Neuron (in vitro differentiated cells): ENCODE measurements at regions not wholly inside any gene's neighbourhood (a gene's known extent, or its start where the extent isn't known, plus 50 kb on each side); places are given as distances from the start of the nearest gene placed in this dataset.

Source experiments
- H2AFZ ChIP-seq: one replicate; pipeline ENCODE4 v1.6.1; 2013; ENCODE audit warnings: low read depth, mild to moderate bottlenecking, inconsistent platforms, low read length, moderate library complexity
- H3K27me3 ChIP-seq: one replicate; pipeline ENCODE4 v1.6.1; 2013; ENCODE audit warnings: low read length; ENCODE audit not compliant: insufficient read depth
- H3K36me3 ChIP-seq: one replicate; pipeline ENCODE4 v1.6.1; 2013; ENCODE audit warnings: low read length; ENCODE audit not compliant: insufficient read depth
- H3K4me1 ChIP-seq: one replicate; pipeline ENCODE4 v1.6.1; 2013; ENCODE audit warnings: low read length; ENCODE audit not compliant: insufficient read depth
- H3K4me3 ChIP-seq: 2 replicates; pipeline ENCODE4 v1.5.1; 2013; ENCODE audit warnings: mild to moderate bottlenecking, low read length, moderate library complexity
- H3K9me3 ChIP-seq: one replicate; pipeline ENCODE4 v1.6.1; 2013; ENCODE audit warnings: low read length

GRCh38 chr4:24002330-24002966, 112.6 kb upstream of the PPARGC1A start:
- Histone ChIP-seq H3K27me3 (no peaks in the 10 kb centered on the region), H3K36me3 (no peaks in the 10 kb centered on the region), H3K4me1 (peaks cover 2% of the 10 kb centered on the region), H3K9me3 (no peaks in the 10 kb centered on the region), H2AFZ (no peak overlapping the region), H3K4me3 (no peak overlapping the region)

GRCh38 chr4:24001486-24002329, 111.9 kb upstream of the PPARGC1A start:
- Histone ChIP-seq H3K4me3 (no peak overlapping the region), H3K9me3 (no peaks in the 10 kb centered on the region), H2AFZ (peak overlapping the region; percentile 14), H3K27me3 (no peaks in the 10 kb centered on the region), H3K4me1 (peaks cover 2% of the 10 kb centered on the region), H3K36me3 (no peaks in the 10 kb centered on the region)

GRCh38 chr4:24000470-24000831, 110.6 kb upstream of the PPARGC1A start:
- peaks cover 2% of the 10 kb centered on the region for H3K4me1 ChIP-seq
- no peaks in the 10 kb centered on the region for H3K9me3 ChIP-seq
- no peaks in the 10 kb centered on the region for H3K27me3 ChIP-seq
- H2AFZ ChIP-seq, result no peak overlapping the region
- H3K36me3 ChIP-seq, result no peaks in the 10 kb centered on the region
- no peak overlapping the region for H3K4me3 ChIP-seq

DNA sequence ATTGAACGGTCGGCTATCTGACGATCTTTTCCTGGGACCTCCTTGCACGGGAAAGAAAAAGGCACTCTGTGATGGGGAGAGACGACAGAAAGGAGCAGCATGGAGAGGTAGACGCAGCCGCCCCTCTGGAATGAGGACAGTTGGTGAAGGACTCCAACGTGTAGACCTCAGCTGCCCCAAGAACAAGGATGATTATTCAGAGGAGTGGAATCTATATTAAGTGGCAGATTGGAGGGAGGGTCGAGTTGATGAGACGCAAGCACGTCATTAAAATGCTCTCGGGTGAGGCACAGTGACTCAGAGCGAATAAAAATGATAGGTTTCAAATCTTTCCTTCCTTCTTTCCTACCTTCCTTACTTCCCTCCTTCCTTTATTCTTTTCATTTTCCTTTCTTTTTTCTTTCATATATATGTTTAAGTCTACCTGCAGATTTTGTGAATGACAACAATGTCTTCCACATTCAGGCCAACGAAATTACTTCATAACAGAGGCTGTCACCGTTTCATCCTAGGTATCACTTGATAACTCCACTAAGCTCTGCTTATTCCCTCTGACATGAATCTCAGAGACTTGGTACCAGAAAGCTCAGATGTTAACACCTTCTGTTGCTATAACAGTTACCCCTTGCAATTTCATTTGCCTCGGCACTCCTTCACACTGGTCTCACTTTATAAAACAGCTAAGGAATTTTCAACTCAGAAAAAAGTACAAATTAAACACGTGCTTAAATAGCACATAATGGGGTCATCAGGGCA, 110.0 kb upstream of the PPARGC1A start:
- Histone ChIP-seq H3K36me3 (no peaks in the 10 kb centered on the region), H3K4me1 (peaks cover 2% of the 10 kb centered on the region), H3K27me3 (no peaks in the 10 kb centered on the region), H3K4me3 (no peak overlapping the region), H2AFZ (no peak overlapping the region), H3K9me3 (no peaks in the 10 kb centered on the region)

DNA sequence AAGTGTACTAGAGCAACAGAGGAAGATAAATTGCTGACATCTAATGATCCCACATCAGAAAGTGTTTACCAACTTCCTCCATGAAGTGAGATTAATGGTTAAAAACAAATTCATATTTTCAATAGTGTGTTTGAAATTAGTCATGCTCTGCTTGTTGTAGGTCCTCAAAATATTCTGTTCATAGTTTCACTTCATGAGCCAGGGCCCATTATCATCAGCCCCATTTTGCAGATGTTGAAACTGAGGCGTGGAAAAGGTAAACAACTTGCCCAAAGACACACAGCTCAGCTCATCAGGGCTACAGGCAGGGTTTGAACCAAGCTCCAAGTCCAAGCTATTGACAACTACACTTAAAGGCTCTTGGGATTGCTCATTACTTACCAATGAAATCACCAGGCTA, 103.5 kb upstream of the PPARGC1A start:
- H3K4me3 ChIP-seq, result no peak overlapping the region
- H3K9me3 ChIP-seq, result no peaks in the 10 kb centered on the region
- no peaks in the 10 kb centered on the region for H3K36me3 ChIP-seq
- H2AFZ ChIP-seq, result no peak overlapping the region
- H3K4me1 ChIP-seq, result no peaks in the 10 kb centered on the region
- H3K27me3 ChIP-seq, result no peaks in the 10 kb centered on the region

DNA sequence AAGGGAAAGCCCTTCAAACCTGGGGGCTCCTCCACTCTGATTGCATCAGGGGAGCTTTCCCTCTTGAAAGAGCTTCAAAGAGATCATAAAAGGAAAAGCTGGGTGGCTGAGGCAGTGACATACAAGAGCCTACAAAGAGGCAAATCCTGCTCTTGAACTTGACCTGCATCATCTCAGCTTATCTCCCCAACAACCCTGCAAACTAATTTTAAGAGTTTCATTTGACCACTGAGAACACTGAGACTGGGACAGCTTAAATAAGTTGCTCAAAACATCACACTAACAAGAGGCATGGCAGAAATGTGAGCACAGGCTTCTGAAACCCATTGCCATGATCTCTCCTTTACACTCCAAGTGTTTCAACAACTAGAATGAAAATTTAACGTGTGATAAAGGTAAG, 101.6 kb upstream of the PPARGC1A start:
- Histone ChIP-seq H3K36me3 (no peaks in the 10 kb centered on the region), H2AFZ (no peak overlapping the region), H3K4me1 (no peaks in the 10 kb centered on the region), H3K9me3 (no peaks in the 10 kb centered on the region), H3K27me3 (no peaks in the 10 kb centered on the region), H3K4me3 (no peak overlapping the region)

DNA sequence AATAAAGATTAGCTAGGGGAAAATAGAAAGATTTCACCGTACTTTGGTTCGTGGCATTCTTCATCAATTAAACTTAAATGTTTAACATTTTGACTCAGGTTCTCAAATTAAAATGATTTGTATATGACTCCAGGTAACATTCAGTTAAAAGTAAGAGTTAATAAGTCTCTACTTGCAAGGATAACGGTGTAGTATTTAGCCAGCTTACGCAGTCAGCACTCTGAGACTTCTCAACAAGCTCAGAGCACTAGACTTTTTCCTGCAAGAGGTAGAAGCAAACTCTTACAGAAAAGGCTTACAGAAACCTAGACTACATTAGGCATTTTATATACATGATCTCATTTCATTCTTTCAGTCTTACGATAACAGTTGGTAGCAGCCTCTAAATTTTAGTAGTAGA, 96.4 kb upstream of the PPARGC1A start:
- no peaks in the 10 kb centered on the region for H3K4me1 ChIP-seq
- no peaks in the 10 kb centered on the region for H3K9me3 ChIP-seq
- H3K4me3 ChIP-seq, result no peak overlapping the region
- H3K36me3 ChIP-seq, result no peaks in the 10 kb centered on the region
- no peaks in the 10 kb centered on the region for H3K27me3 ChIP-seq
- no peak overlapping the region for H2AFZ ChIP-seq

DNA sequence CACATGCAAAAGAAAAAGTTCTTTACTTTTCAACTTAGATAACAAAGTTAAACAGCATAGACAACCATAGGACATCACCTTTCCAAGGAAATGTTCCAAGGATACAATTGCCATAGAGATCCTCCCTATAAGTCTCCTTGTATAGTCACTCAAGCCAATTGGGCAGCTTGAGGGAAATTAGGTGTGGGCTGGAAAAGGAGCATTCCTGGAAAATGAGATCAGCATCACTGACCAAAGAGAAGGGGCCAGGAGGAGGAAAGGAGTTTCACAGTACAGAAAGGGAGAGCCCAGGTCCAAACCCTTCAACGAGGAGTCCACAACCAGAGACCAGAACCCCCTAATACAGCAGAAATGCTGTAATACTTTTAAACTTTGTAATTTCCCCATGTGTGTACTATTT, 91.5 kb upstream of the PPARGC1A start:
- Histone ChIP-seq H3K4me1 (peaks cover 16% of the 10 kb centered on the region), H3K27me3 (no peaks in the 10 kb centered on the region), H3K4me3 (no peak overlapping the region), H3K9me3 (no peaks in the 10 kb centered on the region), H3K36me3 (no peaks in the 10 kb centered on the region), H2AFZ (no peak overlapping the region)

GRCh38 chr4:23979534-23979933, 89.7 kb upstream of the PPARGC1A start:
- no peak overlapping the region for H3K4me3 ChIP-seq
- no peaks in the 10 kb centered on the region for H3K9me3 ChIP-seq
- H3K4me1 ChIP-seq, result peaks cover 16% of the 10 kb centered on the region
- H2AFZ ChIP-seq, result no peak overlapping the region
- no peaks in the 10 kb centered on the region for H3K27me3 ChIP-seq
- H3K36me3 ChIP-seq, result no peaks in the 10 kb centered on the region

- Histone ChIP-seq H2AFZ (peak overlapping the region; percentile 50), H3K4me3 (no peak overlapping the region), H3K4me1 (peaks cover 16% of the 10 kb centered on the region), H3K27me3 (no peaks in the 10 kb centered on the region), H3K9me3 (no peaks in the 10 kb centered on the region), H3K36me3 (no peaks in the 10 kb centered on the region)
These were observed 88.2 kb upstream of the PPARGC1A start for GRCh38 chr4:23978002-23978401.

- H3K27me3 ChIP-seq, result no peaks in the 10 kb centered on the region
- H3K4me3 ChIP-seq, result no peak overlapping the region
- H3K9me3 ChIP-seq, result no peaks in the 10 kb centered on the region
- H3K36me3 ChIP-seq, result no peaks in the 10 kb centered on the region
- no peak overlapping the region for H2AFZ ChIP-seq
- H3K4me1 ChIP-seq, result peaks cover 16% of the 10 kb centered on the region
These were observed 86.6 kb upstream of the PPARGC1A start for GRCh38 chr4:23976423-23976822.

DNA sequence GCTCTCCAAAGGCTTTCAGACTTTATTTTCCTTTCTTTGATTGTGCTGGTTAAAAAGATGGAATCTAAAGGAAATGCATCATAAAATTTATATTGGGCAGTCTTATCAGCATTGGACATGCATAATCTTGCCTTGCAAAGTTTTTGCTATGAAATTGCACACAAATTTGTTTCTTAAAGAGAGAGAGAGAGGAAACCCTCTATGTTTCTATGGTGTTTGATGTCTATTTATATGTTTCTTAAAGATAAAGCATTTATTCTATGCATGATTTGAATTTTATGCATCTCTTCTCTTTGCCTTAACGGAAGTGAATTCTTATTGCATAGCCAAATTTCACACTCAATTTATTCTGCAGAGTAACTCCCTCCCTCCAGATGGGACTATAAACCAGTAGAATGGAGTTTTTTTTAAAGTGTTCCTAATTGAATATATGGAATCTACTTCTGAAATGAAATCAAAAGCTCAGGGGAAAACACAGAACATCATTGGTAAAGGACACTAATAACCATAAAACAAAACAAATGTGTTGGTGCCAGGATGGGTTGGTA, 83.5 kb upstream of the PPARGC1A start:
- Histone ChIP-seq H3K9me3 (no peaks in the 10 kb centered on the region), H3K36me3 (no peaks in the 10 kb centered on the region), H3K27me3 (no peaks in the 10 kb centered on the region), H3K4me1 (peaks cover 16% of the 10 kb centered on the region), H3K4me3 (no peak overlapping the region), H2AFZ (no peak overlapping the region)

GRCh38 chr4:23972805-23973204, 83.0 kb upstream of the PPARGC1A start:
- Histone ChIP-seq H3K9me3 (no peaks in the 10 kb centered on the region), H3K36me3 (no peaks in the 10 kb centered on the region), H3K4me3 (no peak overlapping the region), H2AFZ (no peak overlapping the region), H3K27me3 (no peaks in the 10 kb centered on the region), H3K4me1 (peaks cover 11% of the 10 kb centered on the region)
